Right lobe of liver (tissue), 6 donors: ENCODE measurements at regions not wholly inside any gene's neighbourhood (a gene's known extent, or its start where the extent isn't known, plus 50 kb on each side); places are given as distances from the start of the nearest gene placed in this dataset.
"Not testable (repeated sequence)": the region's sequence is repeated elsewhere in the genome, so short reads cannot be mapped to it uniquely, and the experiment has no call there.

Source experiments
- ATAC-seq, 4 donors: fragments of 200-7000 bp; cut with Tn5 transposase; one replicate each; pipeline ENCODE4 v1.9.1; 2020; ENCODE audit warnings: mild to moderate bottlenecking in 4 of 4, moderate library complexity in 4 of 4
- DNase-seq, 3 donors: peaks; one replicate each; pipeline ENCODE4 v3.0.0-alpha.2; 2020
- H3K27ac ChIP-seq, 3 donors: fragments of 200-600 bp; one replicate each; pipeline ENCODE4 v1.8.0; 2022
- H3K27me3 ChIP-seq, 2 donors: fragments of 200-600 bp; one replicate each; pipeline ENCODE4 v1.8.0; 2022
- H3K36me3 ChIP-seq, 4 donors: fragments of 200-600 bp; sonication (generic) in 1 of 4; one replicate each; pipeline versions ENCODE4 v1.5.1 to v1.8.0; 2017 to 2022; ENCODE audit warnings: control low read depth in 1 of 4
- H3K4me1 ChIP-seq, 4 donors: fragments of 200-600 bp; sonication (generic) in 1 of 4; one replicate each; pipeline versions ENCODE4 v1.5.1 to v1.8.0; 2017 to 2022; ENCODE audit warnings: control low read depth in 1 of 4
- H3K4me3 ChIP-seq, 3 donors: fragments of 200-600 bp; one replicate each; pipeline ENCODE4 v1.8.0; 2022
- H3K9me3 ChIP-seq, 4 donors: fragments of 200-600 bp; sonication (generic) in 1 of 4; one replicate each; pipeline versions ENCODE4 v1.5.1 to v1.8.0; 2017 to 2022; ENCODE audit warnings: control low read depth in 1 of 4
- POLR2A ChIP-seq: fragments of 450-650 bp; IDR thresholded peaks from one replicate; pipeline ENCODE4 v1.6.1; 2017; ENCODE audit warnings: antibody characterized with exemption, mild to moderate bottlenecking
- WGBS: methylation state at CpG from one replicate; pipeline ENCODE4 v1.1.6; 2018; ENCODE audit warnings: low coverage, low lambda C conversion rate; ENCODE audit not compliant: insufficient coverage; ENCODE audit errors: missing lambda C conversion rate; 5-methylcytosine and 5-hydroxymethylcytosine counted together
- intact Hi-C, 2 donors: fragments of 100-400 bp; cut with DNase I; formaldehyde crosslinking; loops; one replicate each; pipeline versions ENCODE4 v1.11.2 to v1.14.1; 2022
- TF ChIP-seq, protein P1 (sequence below), 4 donors: fragments of 200-600 bp in 3 of 4; fragments of 450-650 bp in 1 of 4; IDR thresholded peaks; one replicate each; pipeline versions ENCODE4 v1.5.1 to v1.8.0; 2016 to 2022; ENCODE audit warnings: antibody characterized with exemption in 4 of 4, mild to moderate bottlenecking in 2 of 4
- donor health status: DM: no; HTN: yes; CAD: no.
- donor health status: DM: no; HTN: no; CAD: no.
- donor health status: DM: no; HTN: no; CAD: no.
- donor health status: DM: no; HTN: yes; CAD: no.
- donor health status: DM: no; HTN: yes; CAD: no.

DNA sequence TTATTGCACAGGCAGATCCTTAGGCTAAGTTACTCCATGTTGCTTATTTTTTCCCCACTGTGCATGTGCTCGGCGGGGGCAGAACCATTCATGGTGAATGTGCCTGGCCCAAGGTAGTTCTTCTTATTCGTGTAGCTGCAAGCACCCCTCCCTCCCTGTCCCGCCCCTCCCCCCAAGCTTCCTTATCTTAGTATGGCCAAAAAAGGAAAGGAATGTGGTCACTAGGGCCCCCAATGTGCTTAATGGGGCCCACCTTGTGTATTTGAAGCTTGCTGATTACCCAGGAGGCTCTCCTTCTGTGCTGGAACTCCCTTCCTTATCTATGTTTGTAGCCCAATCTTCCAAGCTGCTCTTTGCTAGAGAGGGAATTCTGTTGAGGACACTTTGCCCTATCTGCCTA, 1259.7 kb upstream of the RAG2 start:
- intact Hi-C loops, result no loop called here
- TF ChIP-seq POLR2A, result no peak
- TF ChIP-seq, protein P1, sequence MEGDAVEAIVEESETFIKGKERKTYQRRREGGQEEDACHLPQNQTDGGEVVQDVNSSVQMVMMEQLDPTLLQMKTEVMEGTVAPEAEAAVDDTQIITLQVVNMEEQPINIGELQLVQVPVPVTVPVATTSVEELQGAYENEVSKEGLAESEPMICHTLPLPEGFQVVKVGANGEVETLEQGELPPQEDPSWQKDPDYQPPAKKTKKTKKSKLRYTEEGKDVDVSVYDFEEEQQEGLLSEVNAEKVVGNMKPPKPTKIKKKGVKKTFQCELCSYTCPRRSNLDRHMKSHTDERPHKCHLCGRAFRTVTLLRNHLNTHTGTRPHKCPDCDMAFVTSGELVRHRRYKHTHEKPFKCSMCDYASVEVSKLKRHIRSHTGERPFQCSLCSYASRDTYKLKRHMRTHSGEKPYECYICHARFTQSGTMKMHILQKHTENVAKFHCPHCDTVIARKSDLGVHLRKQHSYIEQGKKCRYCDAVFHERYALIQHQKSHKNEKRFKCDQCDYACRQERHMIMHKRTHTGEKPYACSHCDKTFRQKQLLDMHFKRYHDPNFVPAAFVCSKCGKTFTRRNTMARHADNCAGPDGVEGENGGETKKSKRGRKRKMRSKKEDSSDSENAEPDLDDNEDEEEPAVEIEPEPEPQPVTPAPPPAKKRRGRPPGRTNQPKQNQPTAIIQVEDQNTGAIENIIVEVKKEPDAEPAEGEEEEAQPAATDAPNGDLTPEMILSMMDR (IDR thresholded peaks at IDR 0.05), result no peak
- Histone ChIP-seq H3K36me3 (no peaks in the 10 kb centered on the region), H3K27ac (no peak overlapping the region), H3K9me3 (no peaks in the 10 kb centered on the region), H3K4me1 (no peaks in the 10 kb centered on the region), H3K27me3 (no peaks in the 10 kb centered on the region), H3K4me3 (no peak overlapping the region)
- ATAC-seq (no peak), DNase-seq (no peak)
- WGBS, result 50% methylated on average over 2 of the region's 4 CpGs

DNA sequence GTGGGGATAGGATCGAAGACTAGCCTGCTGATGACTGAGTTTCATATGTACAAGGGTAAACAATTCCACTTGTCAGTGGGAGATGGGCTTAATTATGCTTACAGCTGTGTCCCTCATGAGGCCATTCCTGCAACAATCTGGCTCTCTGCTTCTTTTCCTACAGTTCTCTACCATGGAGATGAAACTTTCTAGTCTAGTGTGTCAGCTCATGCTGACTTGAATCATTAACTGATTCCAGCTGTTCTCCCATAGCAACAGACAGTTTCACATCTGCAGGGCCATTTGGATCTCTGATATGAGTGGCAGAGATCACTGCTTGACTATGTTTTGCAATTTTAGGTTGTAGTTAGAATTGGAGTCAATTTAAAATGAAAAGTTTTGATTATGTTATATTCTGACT, 1251.7 kb upstream of the RAG2 start:
- H3K27me3 ChIP-seq, result no peaks in the 10 kb centered on the region
- no peak for TF ChIP-seq POLR2A
- TF ChIP-seq, protein P1 (IDR thresholded peaks at IDR 0.05), result no peak
- intact Hi-C loops, result no loop called here
- H3K4me3 ChIP-seq, result no peak overlapping the region
- no peaks in the 10 kb centered on the region for H3K9me3 ChIP-seq
- H3K36me3 ChIP-seq, result no peaks in the 10 kb centered on the region
- WGBS, result 18% methylated on average over 1 of the region's 1 CpG
- ATAC-seq, result no peak
- DNase-seq, result no peak
- no peaks in the 10 kb centered on the region for H3K4me1 ChIP-seq
- no peak overlapping the region for H3K27ac ChIP-seq

DNA sequence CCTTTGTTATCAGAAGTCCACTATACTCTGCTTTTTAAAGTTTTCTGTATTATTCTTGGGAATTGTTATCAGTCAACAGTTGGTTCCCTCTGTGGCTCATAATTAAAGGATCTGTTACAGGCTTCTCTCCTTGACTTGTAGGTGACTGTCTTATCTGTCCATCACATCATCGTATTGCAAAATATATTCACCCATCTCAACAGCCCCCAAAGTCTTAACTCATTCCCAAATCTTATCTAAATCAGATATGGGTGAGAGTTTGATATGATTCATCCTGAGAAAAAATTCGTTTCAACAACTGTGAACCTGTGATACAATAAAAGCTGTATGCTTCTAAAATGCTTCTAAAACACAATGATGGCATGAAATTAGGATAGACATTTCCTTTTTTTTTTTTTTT, 1245.6 kb upstream of the RAG2 start:
- TF ChIP-seq, protein P1 (IDR thresholded peaks at IDR 0.05), result no peak
- no peak for TF ChIP-seq POLR2A
- H3K27ac ChIP-seq, result no peak overlapping the region
- H3K27me3 ChIP-seq, result no peaks in the 10 kb centered on the region
- intact Hi-C loops, result no loop called here
- no peak for ATAC-seq
- H3K4me1 ChIP-seq, result no peaks in the 10 kb centered on the region
- DNase-seq, result no peak
- H3K4me3 ChIP-seq, result no peak overlapping the region
- WGBS, result 39% methylated on average over 2 of the region's 2 CpGs
- no peaks in the 10 kb centered on the region for H3K9me3 ChIP-seq
- H3K36me3 ChIP-seq, result no peaks in the 10 kb centered on the region

DNA sequence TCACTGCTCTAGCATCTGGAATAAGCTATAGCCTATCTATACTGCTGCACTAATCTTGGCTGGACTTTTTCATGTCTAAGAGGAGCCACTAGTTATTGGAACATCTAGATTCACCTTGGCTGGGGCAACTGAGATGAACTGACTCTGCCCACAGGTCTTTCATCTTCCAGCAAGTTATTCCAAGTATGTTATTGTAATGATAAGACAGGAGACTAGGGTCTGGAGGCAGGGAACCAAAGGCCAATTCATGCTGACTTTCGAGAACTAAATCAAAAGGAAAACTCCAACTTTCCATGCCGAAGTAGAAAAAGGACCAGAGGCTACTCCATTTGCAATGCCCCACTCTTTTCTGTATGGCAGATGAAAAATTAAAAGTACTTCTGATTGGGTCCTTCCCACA, 1243.0 kb upstream of the RAG2 start:
- ATAC-seq, result no peak
- H3K4me1 ChIP-seq, result no peaks in the 10 kb centered on the region
- no peak overlapping the region for H3K4me3 ChIP-seq
- DNase-seq, result no peak
- intact Hi-C loops, result no loop called here
- H3K9me3 ChIP-seq, result no peaks in the 10 kb centered on the region
- 71% methylated on average over 2 of the region's 2 CpGs for WGBS
- H3K27ac ChIP-seq, result no peak overlapping the region
- H3K36me3 ChIP-seq, result no peaks in the 10 kb centered on the region
- no peaks in the 10 kb centered on the region for H3K27me3 ChIP-seq
- TF ChIP-seq, protein P1 (IDR thresholded peaks at IDR 0.05), result no peak
- no peak for TF ChIP-seq POLR2A

DNA sequence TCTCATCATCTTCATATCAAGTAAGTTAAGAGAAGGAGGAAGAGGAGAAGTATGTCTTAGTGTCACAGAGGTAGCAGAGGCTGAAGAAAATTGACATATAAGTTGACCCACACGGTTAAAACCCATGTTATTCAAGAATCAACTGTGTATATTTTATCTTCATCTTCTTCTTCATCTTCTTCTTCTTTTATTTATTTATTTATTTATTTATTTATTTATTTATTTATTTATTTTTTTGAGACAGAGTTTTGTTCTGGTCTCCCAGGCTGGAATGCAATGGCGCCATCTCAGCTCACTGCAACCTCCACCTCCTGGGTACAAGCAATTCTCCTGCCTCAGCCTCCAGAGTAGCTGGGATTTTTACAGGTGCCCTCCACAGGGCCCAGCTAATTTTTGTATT, 1242.3 kb upstream of the RAG2 start:
- ATAC-seq, H3K4me3 ChIP-seq: not testable (repeated sequence)
- WGBS, result 72% methylated on average over 2 of the region's 2 CpGs

More for the DNA sequence above, 1242.3 kb upstream of the RAG2 start:
- DNase-seq, intact Hi-C loops, H3K36me3 ChIP-seq, H3K27ac ChIP-seq, H3K9me3 ChIP-seq, H3K4me1 ChIP-seq, H3K27me3 ChIP-seq: not testable (repeated sequence)
